HFFc6 (cell line): ENCODE measurements at regions not wholly inside any gene's neighbourhood (a gene's known extent, or its start where the extent isn't known, plus 50 kb on each side); places are given as distances from the start of the nearest gene placed in this dataset.

Source experiments
- DNase-seq: peaks from one replicate; pipeline ENCODE4 v3.0.0-alpha.2; 2018
- H3K27ac Mint-ChIP-seq: 2 replicates; pipeline ENCODE4 v1.8.0; 2020; ENCODE audit warnings: mild to moderate bottlenecking, mixed read lengths
- H3K27me3 Mint-ChIP-seq: 2 replicates; pipeline ENCODE4 v1.8.0; 2021; ENCODE audit warnings: mild to moderate bottlenecking, moderate library complexity, mixed read lengths; ENCODE audit not compliant: insufficient read depth
- H3K36me3 Mint-ChIP-seq: 2 replicates; pipeline ENCODE4 v1.8.0; 2021; ENCODE audit warnings: low read depth, mixed read lengths
- H3K4me1 Mint-ChIP-seq: 2 replicates; pipeline ENCODE4 v1.8.0; 2020; ENCODE audit warnings: low read depth, mixed read lengths
- H3K4me3 Mint-ChIP-seq: 2 replicates; pipeline ENCODE4 v1.8.0; 2020; ENCODE audit warnings: mild to moderate bottlenecking, moderate library complexity, mixed read lengths
- H3K9me3 Mint-ChIP-seq: 2 replicates; pipeline ENCODE4 v1.8.0; 2020; ENCODE audit warnings: mild to moderate bottlenecking, mixed read lengths
- CTCF ChIP-seq: fragments of 200-600 bp; sonication (generic); IDR thresholded peaks from 2 replicates; pipeline ENCODE4 v1.5.0; 2021; ENCODE audit warnings: antibody characterized with exemption, mild to moderate bottlenecking

GRCh38 chr6:165001502-165002157 is 307.8 kb downstream of the C6orf118 start:
- Mint-ChIP-seq H3K4me1 (no peaks in the 10 kb centered on the region), H3K9me3 (peaks cover 62% of the 10 kb centered on the region), H3K36me3 (peaks cover 4% of the 10 kb centered on the region; the same call in 1 of the 2 replicates), H3K27me3 (no peaks in the 10 kb centered on the region; the same call in 1 of the 2 replicates), H3K27ac (no peak overlapping the region), H3K4me3 (no peak overlapping the region)
- no peak for TF ChIP-seq CTCF
- DNase-seq: no peak

- TF ChIP-seq CTCF: no peak
- Mint-ChIP-seq H3K36me3 (peaks cover 4% of the 10 kb centered on the region; the same call in 1 of the 2 replicates), H3K4me3 (no peak overlapping the region), H3K9me3 (peaks cover 60% of the 10 kb centered on the region), H3K27ac (no peak overlapping the region), H3K27me3 (no peaks in the 10 kb centered on the region; the same call in 1 of the 2 replicates), H3K4me1 (no peaks in the 10 kb centered on the region)
- DNase-seq: no peak
Measured at GRCh38 chr6:164998297-164998696, 311.1 kb downstream of the C6orf118 start.

- no peak for DNase-seq
- Mint-ChIP-seq H3K9me3 (peaks cover 58% of the 10 kb centered on the region), H3K27ac (no peak overlapping the region), H3K4me1 (no peaks in the 10 kb centered on the region), H3K27me3 (no peaks in the 10 kb centered on the region; the same call in 1 of the 2 replicates), H3K4me3 (no peak overlapping the region), H3K36me3 (peaks cover 8% of the 10 kb centered on the region; the same call in 1 of the 2 replicates)
- no peak for TF ChIP-seq CTCF
Measured at GRCh38 chr6:164996838-164997237, 312.6 kb downstream of the C6orf118 start.

GRCh38 chr6:164991573-164991972 is 317.8 kb downstream of the C6orf118 start:
- H3K27me3 Mint-ChIP-seq: no peaks in the 10 kb centered on the region
- no peak for DNase-seq
- no peak for TF ChIP-seq CTCF
- no peak overlapping the region for H3K27ac Mint-ChIP-seq
- H3K4me1 Mint-ChIP-seq: no peaks in the 10 kb centered on the region
- H3K4me3 Mint-ChIP-seq: no peak overlapping the region
- peaks cover 4% of the 10 kb centered on the region; the same call in 1 of the 2 replicates for H3K36me3 Mint-ChIP-seq
- peaks cover 67% of the 10 kb centered on the region for H3K9me3 Mint-ChIP-seq

GRCh38 chr6:164990901-164991300 is 318.5 kb downstream of the C6orf118 start:
- H3K27me3 Mint-ChIP-seq: no peaks in the 10 kb centered on the region
- H3K4me3 Mint-ChIP-seq: no peak overlapping the region
- peaks cover 4% of the 10 kb centered on the region; the same call in 1 of the 2 replicates for H3K36me3 Mint-ChIP-seq
- no peak for DNase-seq
- no peaks in the 10 kb centered on the region for H3K4me1 Mint-ChIP-seq
- H3K27ac Mint-ChIP-seq: no peak overlapping the region
- no peak for TF ChIP-seq CTCF
- H3K9me3 Mint-ChIP-seq: peaks cover 70% of the 10 kb centered on the region
